CD4-positive, alpha-beta T cell treated with Interleukin-15 for 4 hours (primary cell): ENCODE measurements at regions not wholly inside any gene's neighbourhood (a gene's known extent, or its start where the extent isn't known, plus 50 kb on each side); places are given as distances from the start of the nearest gene placed in this dataset.
"Not testable (repeated sequence)": the region's sequence is repeated elsewhere in the genome, so short reads cannot be mapped to it uniquely, and the experiment has no call there.

Experiments
- DNase-seq: peaks from one replicate; pipeline ENCODE4 v3.0.0-alpha.2; 2020; ENCODE audit warnings: low spot score

DNA sequence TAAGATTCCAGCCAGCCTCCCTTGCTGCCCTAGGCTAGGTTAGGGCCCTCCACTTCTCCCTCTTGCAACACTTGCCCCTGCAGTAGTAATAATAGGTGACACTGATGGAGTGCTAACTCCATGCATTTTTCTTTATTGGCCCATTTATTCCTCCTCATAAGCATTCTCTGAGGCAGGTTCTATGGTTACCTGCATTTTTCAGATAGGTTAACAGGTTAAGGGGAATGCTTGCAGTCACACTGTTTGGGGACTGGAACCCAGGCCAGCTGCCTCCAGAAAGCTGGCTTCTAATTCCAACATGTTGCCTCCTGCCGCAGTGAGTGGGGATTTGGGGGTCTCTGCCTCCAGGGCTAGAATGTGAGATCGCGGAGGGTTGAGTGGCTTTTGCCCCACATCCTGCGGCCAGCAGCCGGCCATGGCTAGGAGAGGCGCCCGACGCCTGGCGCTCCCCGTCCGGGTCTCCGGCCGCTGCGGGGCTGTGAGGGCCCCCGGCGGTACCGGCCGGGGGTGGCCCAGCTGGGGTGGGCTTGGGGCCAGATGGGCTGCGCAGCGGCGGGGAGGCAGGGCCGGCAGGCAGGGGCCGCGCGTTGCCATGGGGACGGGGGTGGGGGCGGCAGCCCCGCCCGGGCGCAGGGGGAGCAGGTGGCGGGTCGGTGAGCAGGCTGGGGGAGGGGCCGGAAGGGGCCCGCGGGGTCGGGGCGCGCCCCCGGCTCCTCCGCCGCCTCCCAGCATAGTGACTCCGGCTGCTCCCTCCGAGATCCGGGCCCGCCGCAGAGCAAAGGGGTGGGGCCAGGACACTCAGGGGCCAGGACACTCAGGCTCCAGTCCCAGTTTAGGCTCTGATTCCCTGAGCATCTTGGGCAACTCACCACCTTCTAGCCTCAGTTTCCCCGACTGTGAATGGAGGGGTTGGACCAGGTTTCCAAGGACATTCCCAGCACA is 68.4 kb upstream of the SSBP3 start:
- DNase-seq, result no peak

- DNase-seq, result no peak
These were observed 65.4 kb upstream of the SSBP3 start for GRCh38 chr1:54471588-54471987.

- DNase-seq, result not testable (repeated sequence)
These were observed 63.2 kb upstream of the SSBP3 start for GRCh38 chr1:54469444-54469843.

- not testable (repeated sequence) for DNase-seq
These were observed 62.3 kb upstream of the SSBP3 start for GRCh38 chr1:54468288-54469084.

DNA sequence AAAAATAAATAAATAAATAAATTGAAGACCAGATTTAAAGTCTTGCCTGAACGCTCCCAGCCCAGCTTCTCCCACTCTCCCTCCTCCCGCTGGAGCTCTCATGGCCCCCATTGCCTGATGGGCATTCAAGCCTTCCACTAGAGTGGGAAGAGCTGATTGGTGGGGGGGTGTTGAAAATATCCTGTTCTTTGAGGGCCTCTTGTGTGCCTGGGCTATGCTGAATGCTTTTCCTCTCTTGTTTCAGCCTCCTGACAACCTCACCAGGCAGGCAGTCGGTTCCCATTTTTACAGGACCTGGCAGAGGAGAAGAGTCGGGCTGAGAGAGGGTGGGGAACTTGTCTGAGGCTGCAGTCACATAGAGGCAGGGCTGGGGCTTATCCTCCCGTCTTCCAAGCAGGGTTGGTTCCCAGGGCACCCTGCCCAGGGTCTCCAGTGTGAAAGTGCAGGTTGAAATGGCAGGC is 59.2 kb upstream of the SSBP3 start:
- no peak for DNase-seq

DNA sequence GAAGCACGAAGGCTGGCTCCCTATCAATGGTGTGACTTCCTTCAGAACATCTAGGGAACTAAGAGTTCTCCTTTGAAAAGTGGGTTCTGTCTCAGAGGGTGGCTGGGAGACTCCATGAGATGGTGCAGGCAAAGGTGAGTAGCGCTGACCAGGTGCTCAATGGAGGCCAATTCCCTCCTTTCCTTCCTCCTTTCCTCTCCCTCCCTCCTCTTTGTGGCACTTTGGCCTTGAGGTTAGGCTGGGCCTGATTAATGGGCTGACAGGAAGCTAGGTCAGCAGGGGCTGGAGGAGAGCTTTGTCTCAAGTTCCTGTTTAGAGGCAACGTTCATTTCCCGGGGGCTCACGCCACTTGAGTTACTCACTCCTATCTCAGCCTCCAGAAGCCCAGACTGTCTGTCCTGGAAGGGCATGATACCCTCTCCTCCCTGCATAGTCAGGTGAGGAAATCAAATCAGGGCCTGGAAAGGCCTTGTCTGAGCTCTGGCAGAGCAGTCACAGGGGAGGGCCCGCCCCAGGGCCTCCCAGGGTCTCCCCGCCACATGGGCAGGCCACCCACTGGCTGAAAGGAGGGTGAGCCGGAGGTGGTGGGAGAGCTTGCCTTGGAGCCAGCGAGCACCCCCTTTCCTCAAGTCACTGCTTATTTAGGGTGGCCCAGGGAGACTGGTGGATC is 58.4 kb upstream of the SSBP3 start:
- DNase-seq, result no peak

GRCh38 chr1:54464031-54464476 is 57.9 kb upstream of the SSBP3 start:
- no peak for DNase-seq

DNA sequence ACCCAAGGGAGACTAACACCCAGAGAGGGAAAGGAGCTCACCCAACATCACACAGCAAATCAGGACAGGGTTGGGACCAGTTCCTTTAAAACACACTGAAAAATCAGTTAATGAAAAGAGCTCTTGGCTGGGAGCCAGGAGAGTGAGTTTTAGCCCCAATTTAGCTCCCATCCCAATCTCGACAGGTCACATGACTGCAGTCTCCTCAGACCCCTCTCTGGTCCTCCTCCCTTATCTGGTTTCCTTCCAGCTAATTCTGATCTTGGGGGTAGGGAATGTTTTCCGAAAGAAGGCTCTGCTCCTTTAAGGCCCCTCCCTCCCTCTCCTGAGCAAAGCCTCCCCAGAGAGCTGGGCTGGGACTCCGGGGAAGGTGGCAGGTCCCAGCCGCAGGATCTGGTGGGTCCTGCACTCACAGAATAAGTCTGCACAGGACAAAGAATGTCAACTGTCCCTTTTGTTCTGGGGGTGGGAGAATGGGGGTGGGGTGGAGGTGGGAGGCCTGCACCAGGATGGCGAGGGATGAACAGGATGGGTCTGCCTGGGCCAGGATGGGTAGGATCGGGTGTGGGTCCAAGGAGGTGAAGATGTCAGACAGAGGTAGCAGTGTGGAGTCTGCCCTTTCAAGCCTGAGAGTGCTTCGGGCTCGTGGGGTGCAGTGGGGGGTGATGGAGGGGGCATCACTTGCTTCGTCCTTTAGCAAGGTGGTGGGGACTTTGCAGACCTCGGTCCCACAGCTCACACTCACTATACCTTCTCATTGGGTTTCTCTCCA is 57.3 kb upstream of the SSBP3 start:
- DNase-seq, result no peak

- DNase-seq, result no peak
These were observed 56.5 kb upstream of the SSBP3 start for GRCh38 chr1:54462597-54463258.

DNA sequence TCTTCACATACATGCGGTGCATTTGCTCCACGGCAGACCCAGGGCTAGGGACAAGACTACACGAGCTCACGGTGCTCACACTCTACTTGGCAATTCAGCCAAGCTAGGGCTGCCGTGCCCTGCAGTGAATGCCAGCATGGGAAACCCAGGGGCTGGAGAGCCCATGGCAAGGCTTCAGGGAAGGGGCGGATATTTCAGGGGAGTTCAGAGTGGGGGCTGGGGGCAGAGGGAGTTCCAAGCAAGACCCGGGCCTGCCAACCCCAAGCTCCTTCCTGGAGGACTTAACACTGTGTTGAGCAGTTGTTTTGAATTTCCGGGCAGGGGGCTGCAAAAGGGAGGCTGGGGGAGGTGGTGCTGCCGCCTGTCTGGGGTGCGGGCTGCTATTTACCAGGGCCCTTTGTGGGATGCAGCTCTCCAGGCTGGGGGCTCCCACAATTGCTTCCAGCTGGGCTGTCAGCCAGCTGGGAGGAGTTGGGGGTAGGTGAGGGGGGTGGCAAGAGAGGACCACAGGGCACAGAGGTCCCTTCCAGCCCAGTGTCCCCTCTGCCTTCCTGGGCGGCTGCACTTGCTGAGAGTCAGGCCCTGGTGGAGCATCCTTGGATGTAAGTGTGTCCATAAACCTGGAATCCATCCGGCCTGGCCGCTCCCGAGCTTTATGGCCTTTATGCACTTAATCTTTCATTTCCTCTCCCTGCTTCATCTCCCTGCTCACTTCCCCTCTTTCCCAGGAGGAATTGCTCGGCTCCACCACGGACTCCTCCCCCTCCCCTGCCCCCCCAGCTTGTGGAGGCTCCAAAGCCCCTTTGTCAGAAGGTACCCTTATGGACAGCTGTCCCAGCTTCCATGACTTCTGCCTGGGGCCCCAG is 55.8 kb upstream of the SSBP3 start:
- no peak for DNase-seq

- DNase-seq, result no peak
These were observed 54.7 kb upstream of the SSBP3 start for GRCh38 chr1:54460861-54461387.

DNA sequence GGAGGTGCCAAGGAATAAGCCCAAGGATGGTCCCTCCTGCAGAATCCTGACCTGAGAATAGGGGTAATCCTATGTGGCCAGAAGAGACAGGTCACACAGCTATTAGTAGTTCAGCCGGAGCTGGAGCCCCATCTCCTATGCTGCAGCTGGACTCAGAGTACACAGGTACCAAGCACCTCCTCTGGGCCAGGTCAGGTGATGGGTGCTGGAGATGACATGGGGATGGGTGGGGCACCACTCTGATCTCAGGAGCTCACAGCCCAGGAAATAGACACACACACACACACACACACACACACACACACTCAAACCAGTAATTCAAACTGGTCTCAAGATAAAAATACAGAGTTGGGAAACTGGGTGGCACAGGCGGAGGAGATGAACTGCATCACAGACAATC is 54.2 kb upstream of the SSBP3 start:
- peak; percentile 65 for DNase-seq

- no peak for DNase-seq
These were observed 53.6 kb upstream of the SSBP3 start for GRCh38 chr1:54459726-54460191.

GRCh38 chr1:54459140-54459539 is 52.9 kb upstream of the SSBP3 start:
- DNase-seq, result no peak

DNA sequence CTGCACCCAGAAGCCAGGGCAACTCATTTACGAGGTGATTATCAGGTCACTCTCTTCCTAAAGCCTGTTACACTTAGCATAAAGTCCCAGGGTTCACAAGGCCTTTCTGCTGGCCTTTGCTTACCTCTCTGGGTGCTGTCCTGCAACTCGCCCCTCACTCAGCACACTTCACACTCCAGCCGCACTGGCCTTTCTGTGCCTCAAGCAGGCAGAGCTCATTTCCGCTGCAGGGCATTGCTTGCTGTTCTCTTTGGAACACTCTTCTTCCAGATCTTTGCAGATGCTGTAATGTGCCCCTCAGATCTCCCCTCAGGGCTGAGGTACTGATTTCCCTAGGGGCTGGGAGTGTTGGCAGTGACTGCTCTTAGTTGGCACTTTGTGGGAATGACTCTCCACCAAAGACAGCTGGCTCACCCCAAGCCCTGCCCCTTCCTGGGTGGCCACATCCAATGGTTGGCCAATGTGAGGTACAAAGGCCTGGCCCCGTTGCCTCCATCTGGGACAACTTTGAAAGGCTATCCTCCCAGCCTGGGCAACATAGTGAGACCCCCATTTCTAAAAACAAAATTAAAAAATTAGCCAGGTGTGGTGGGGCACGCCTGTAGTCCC is 50.8 kb upstream of the SSBP3 start:
- no peak for DNase-seq

- no peak for DNase-seq
These were observed 50.2 kb upstream of the SSBP3 start for GRCh38 chr1:54456361-54456760.
